SK-N-SH (cell line): ENCODE measurements at regions not wholly inside any gene's neighbourhood (a gene's known extent, or its start where the extent isn't known, plus 50 kb on each side); places are given as distances from the start of the nearest gene placed in this dataset.

Source experiments
- CTCF ChIA-PET: fragments of 300-600, 350-600 bp; formaldehyde crosslinking; extraction: SDS; loops from one replicate; lab custom pipeline; 2021; lab: Yijun Ruan, JAX
- POLR2A ChIA-PET: fragments of 350-600 bp; sonication (Branson Sonifier 250); formaldehyde crosslinking; extraction: SDS; loops from one replicate; lab custom pipeline; 2020; ENCODE audit warnings: antibody characterized with exemption, inconsistent platforms; lab: Yijun Ruan, JAX
- DNase-seq: peaks from one replicate; pipeline ENCODE4 v3.0.0; 2012
- H2AFZ ChIP-seq: fragments of 200-600 bp; sonication (generic); 2 replicates; pipeline ENCODE4 v1.8.1; 2016; ENCODE audit warnings: antibody characterized with exemption, mild to moderate bottlenecking, low read depth
- H3F3A ChIP-seq: fragments of 200-600 bp; sonication (generic); replicated peaks from 2 replicates; pipeline ENCODE3; 2016; ENCODE audit warnings: antibody characterized with exemption, mild to moderate bottlenecking; ENCODE audit not compliant: insufficient read depth
- H3K27ac ChIP-seq, 2 experiments: fragments of 200-500 bp in 1 of 2; fragments of 200-600 bp in 1 of 2; sonication (Bioruptor generic) in 1 of 2; sonication (generic), shearing (Covaris generic) in 1 of 2; 2 replicates each; pipeline versions ENCODE4 v1.5.1 to v1.6.1; 2014 to 2016; ENCODE audit warnings: low read depth in 2 of 2, inconsistent platforms in 1 of 2, low read length in 1 of 2, mild to moderate bottlenecking in 1 of 2, mixed read lengths in 1 of 2
- H3K27me3 ChIP-seq: fragments of 200-600 bp; sonication (generic), shearing (Covaris generic); 2 replicates; pipeline ENCODE4 v1.6.1; 2016; ENCODE audit warnings: mixed run types; ENCODE audit not compliant: insufficient read depth
- H3K36me3 ChIP-seq, 2 experiments: fragments of 200-500 bp in 1 of 2; fragments of 200-600 bp in 1 of 2; sonication (Bioruptor generic) in 1 of 2; sonication (generic) in 1 of 2; replicated peaks in 1 of 2; 2 replicates each; pipeline versions ENCODE3 to v1.5.1; 2014 to 2016; ENCODE audit warnings: low read length in 1 of 2, mild to moderate bottlenecking in 1 of 2; ENCODE audit not compliant: insufficient read depth in 2 of 2, control insufficient read depth in 1 of 2
- H3K4me1 ChIP-seq, 2 experiments: fragments of 200-500 bp in 1 of 2; fragments of 200-600 bp in 1 of 2; sonication (Bioruptor generic) in 1 of 2; sonication (generic), shearing (Covaris generic) in 1 of 2; 2 replicates each; pipeline versions ENCODE4 v1.5.1 to v1.6.1; 2014 to 2016; ENCODE audit warnings: low read depth in 1 of 2, low read length in 1 of 2, mixed run types in 1 of 2; ENCODE audit not compliant: insufficient read depth in 2 of 2, control insufficient read depth in 1 of 2
- H3K4me2 ChIP-seq: fragments of 200-600 bp; sonication (generic), shearing (Covaris generic); 2 replicates; pipeline ENCODE4 v1.6.1; 2017; ENCODE audit warnings: mixed run types
- H3K4me3 ChIP-seq, 2 experiments: fragments of 200-500 bp in 1 of 2; fragments of 200-600 bp in 1 of 2; sonication (Bioruptor generic) in 1 of 2; sonication (generic), shearing (Covaris generic) in 1 of 2; 2 replicates each; pipeline versions ENCODE4 v1.5.1 to v1.8.1; 2014 to 2016; ENCODE audit warnings: low read depth in 2 of 2, inconsistent platforms in 1 of 2, low read length in 1 of 2, mild to moderate bottlenecking in 1 of 2, mixed read lengths in 1 of 2, moderate library complexity in 1 of 2
- H3K79me2 ChIP-seq: fragments of 200-600 bp; sonication (generic); 2 replicates; pipeline ENCODE4 v1.8.1; 2017; ENCODE audit warnings: mild to moderate bottlenecking; ENCODE audit not compliant: insufficient read depth
- H3K9ac ChIP-seq: fragments of 200-600 bp; sonication (generic); 2 replicates; pipeline ENCODE4 v1.6.1; 2017; ENCODE audit warnings: mixed run types
- H3K9me2 ChIP-seq: fragments of 200-600 bp; sonication (generic); 2 replicates; pipeline ENCODE4 v1.6.1; 2017; ENCODE audit warnings: mixed run types
- H3K9me3 ChIP-seq: fragments of 200-600 bp; sonication (generic); 2 replicates; pipeline ENCODE4 v1.6.1; 2017; ENCODE audit warnings: mixed run types, mild to moderate bottlenecking, moderate library complexity
- H4K20me1 ChIP-seq: fragments of 200-600 bp; sonication (generic); 2 replicates; pipeline ENCODE4 v1.6.1; 2017; ENCODE audit warnings: mild to moderate bottlenecking, mixed run types; ENCODE audit not compliant: insufficient read depth
- FOSL2 ChIP-seq: IDR thresholded peaks from 2 replicates; pipeline ENCODE4 v1.4.0; 2012; ENCODE audit warnings: low read depth, mild to moderate bottlenecking, moderate library complexity, borderline replicate concordance
- FOXM1 ChIP-seq: IDR thresholded peaks from 2 replicates; pipeline ENCODE4 v1.4.0; 2012; ENCODE audit warnings: low read depth, mild to moderate bottlenecking
- JUND ChIP-seq: IDR thresholded peaks from 2 replicates; pipeline ENCODE4 v1.4.0; 2012
- NFIC ChIP-seq: IDR thresholded peaks from 2 replicates; pipeline ENCODE4 v1.4.0; 2012; ENCODE audit warnings: borderline replicate concordance
- POLR2AphosphoS5 ChIP-seq: IDR thresholded peaks from 2 replicates; pipeline ENCODE4 v1.6.1; 2012; ENCODE audit warnings: low read depth, low read length
- RFX5 ChIP-seq: IDR thresholded peaks from 2 replicates; pipeline ENCODE4 v1.6.1; 2012; ENCODE audit warnings: mild to moderate bottlenecking, improper control_type of control experiment, low read length
- RXRA ChIP-seq: IDR thresholded peaks from 2 replicates; pipeline ENCODE4 v1.4.0; 2012; ENCODE audit warnings: low read depth, mild to moderate bottlenecking, borderline replicate concordance
- SMC3 ChIP-seq: IDR thresholded peaks from 2 replicates; pipeline ENCODE4 v1.6.1; 2012; ENCODE audit warnings: low read depth, low read length, improper control_type of control experiment
- TAF1 ChIP-seq: IDR thresholded peaks from 2 replicates; pipeline ENCODE4 v1.6.1; 2012; ENCODE audit warnings: low read depth, mild to moderate bottlenecking, low read length, moderate library complexity, borderline replicate concordance
- YY1 ChIP-seq: IDR thresholded peaks from 2 replicates; pipeline ENCODE4 v1.4.0; 2012; ENCODE audit warnings: low read depth, mild to moderate bottlenecking
- WGBS: methylation state at CpG from one replicate; pipeline ENCODE4 v1.1.6; 2017; ENCODE audit warnings: low lambda C conversion rate; 5-methylcytosine and 5-hydroxymethylcytosine counted together
- TF ChIP-seq, protein P1 (sequence below): IDR thresholded peaks from 2 replicates; pipeline ENCODE4 v1.4.0; 2012; ENCODE audit warnings: low read depth
- TF ChIP-seq, protein P2 (sequence below): fragments of 200-600 bp; sonication (generic); IDR thresholded peaks from 2 replicates; pipeline ENCODE4 v1.6.1; 2017; ENCODE audit warnings: antibody characterized with exemption, mild to moderate bottlenecking, moderate library complexity

- Histone ChIP-seq H3K4me2 (no peak overlapping the region), H3F3A (no peaks in the 10 kb centered on the region), H4K20me1 (no peaks in the 10 kb centered on the region), H3K36me3 (no peaks in the 10 kb centered on the region), H3K9me3 (no peaks in the 10 kb centered on the region), H3K4me1 (no peaks in the 10 kb centered on the region), H3K9ac (no peak overlapping the region), H3K79me2 (no peaks in the 10 kb centered on the region), H3K4me3 (no peak overlapping the region), H2AFZ (no peak overlapping the region), H3K9me2 (no peaks in the 10 kb centered on the region), H3K27ac (no peak overlapping the region), H3K27me3 (no peaks in the 10 kb centered on the region)
- ChIA-PET POLR2A (no interaction called here), CTCF (interaction anchor here (0.9 kb wide), 1 partner anchor 189 kb away, joined by 3 read pairs; no protein-coding TSS in a partner anchor)
- TF ChIP-seq JUND (no peak), SMC3 (no peak), FOXM1 (no peak), RXRA (no peak), RFX5 (no peak), YY1 (no peak)
- TF ChIP-seq, protein P1, sequence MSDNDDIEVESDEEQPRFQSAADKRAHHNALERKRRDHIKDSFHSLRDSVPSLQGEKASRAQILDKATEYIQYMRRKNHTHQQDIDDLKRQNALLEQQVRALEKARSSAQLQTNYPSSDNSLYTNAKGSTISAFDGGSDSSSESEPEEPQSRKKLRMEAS = no peak
- TF ChIP-seq, protein P2, sequence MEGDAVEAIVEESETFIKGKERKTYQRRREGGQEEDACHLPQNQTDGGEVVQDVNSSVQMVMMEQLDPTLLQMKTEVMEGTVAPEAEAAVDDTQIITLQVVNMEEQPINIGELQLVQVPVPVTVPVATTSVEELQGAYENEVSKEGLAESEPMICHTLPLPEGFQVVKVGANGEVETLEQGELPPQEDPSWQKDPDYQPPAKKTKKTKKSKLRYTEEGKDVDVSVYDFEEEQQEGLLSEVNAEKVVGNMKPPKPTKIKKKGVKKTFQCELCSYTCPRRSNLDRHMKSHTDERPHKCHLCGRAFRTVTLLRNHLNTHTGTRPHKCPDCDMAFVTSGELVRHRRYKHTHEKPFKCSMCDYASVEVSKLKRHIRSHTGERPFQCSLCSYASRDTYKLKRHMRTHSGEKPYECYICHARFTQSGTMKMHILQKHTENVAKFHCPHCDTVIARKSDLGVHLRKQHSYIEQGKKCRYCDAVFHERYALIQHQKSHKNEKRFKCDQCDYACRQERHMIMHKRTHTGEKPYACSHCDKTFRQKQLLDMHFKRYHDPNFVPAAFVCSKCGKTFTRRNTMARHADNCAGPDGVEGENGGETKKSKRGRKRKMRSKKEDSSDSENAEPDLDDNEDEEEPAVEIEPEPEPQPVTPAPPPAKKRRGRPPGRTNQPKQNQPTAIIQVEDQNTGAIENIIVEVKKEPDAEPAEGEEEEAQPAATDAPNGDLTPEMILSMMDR = no peak
- no peak for DNase-seq
These were observed 309.1 kb downstream of the GXYLT1 start for GRCh38 chr12:41835556-41835955.

- H3K27ac ChIP-seq = no peak overlapping the region
- no peak overlapping the region for H3K4me3 ChIP-seq
- H3K9me2 ChIP-seq = no peaks in the 10 kb centered on the region
- H3K36me3 ChIP-seq = no peaks in the 10 kb centered on the region
- H3K4me2 ChIP-seq = no peak overlapping the region
- H3K27me3 ChIP-seq = no peaks in the 10 kb centered on the region
- H3K4me1 ChIP-seq = no peaks in the 10 kb centered on the region; a peak in 1 of 4 replicates
- H3K9me3 ChIP-seq = no peaks in the 10 kb centered on the region
- POLR2A ChIA-PET = no interaction called here
- no peak for TF ChIP-seq SMC3
- TF ChIP-seq, protein P1 = no peak
- no peak for TF ChIP-seq TAF1
- TF ChIP-seq POLR2AphosphoS5 = no peak
- no peak for TF ChIP-seq NFIC
- no peak for TF ChIP-seq FOSL2
- TF ChIP-seq, all 33 proteins: peak for 0
- WGBS = 67% methylated on average over 3 of the region's 3 CpGs
- Histone ChIP-seq H3K9ac (no peak overlapping the region), H4K20me1 (no peaks in the 10 kb centered on the region), H3K79me2 (no peaks in the 10 kb centered on the region), H3F3A (no peaks in the 10 kb centered on the region), H2AFZ (no peak overlapping the region)
- no peak for DNase-seq
- CTCF ChIA-PET = no interaction called here
These were observed 324.7 kb downstream of the GXYLT1 start for GRCh38 chr12:41819948-41820347.
